ENCODE measurements at regions not wholly inside any gene's neighbourhood (a gene's known extent, or its start where the extent isn't known, plus 50 kb on each side); places are given as distances from the start of the nearest gene placed in this dataset.

GRCh38 chr11:80146232-80146631 lies 705.4 kb upstream of the TENM4 start:
- ATAC-seq = no peak
- no peak overlapping the region for H3K4me3 Mint-ChIP-seq
- CTCF ChIA-PET = no interaction called here
- POLR2A ChIA-PET = no interaction called here
- H3K36me3 Mint-ChIP-seq (ENCODE audit: low read depth) = no peaks in the 10 kb centered on the region
- no peak for DNase-seq
- no peaks in the 10 kb centered on the region for H3K4me1 Mint-ChIP-seq (ENCODE audit: low read depth)
- no peak overlapping the region for H3K27ac Mint-ChIP-seq
- H3K27me3 Mint-ChIP-seq = no peaks in the 10 kb centered on the region
- intact Hi-C loops (cut with micrococcal nuclease) = no loop called here
- peaks cover 4% of the 10 kb centered on the region for H3K9me3 Mint-ChIP-seq
- no peak for TF ChIP-seq CTCF (IDR thresholded peaks at IDR 0.05)

DNA sequence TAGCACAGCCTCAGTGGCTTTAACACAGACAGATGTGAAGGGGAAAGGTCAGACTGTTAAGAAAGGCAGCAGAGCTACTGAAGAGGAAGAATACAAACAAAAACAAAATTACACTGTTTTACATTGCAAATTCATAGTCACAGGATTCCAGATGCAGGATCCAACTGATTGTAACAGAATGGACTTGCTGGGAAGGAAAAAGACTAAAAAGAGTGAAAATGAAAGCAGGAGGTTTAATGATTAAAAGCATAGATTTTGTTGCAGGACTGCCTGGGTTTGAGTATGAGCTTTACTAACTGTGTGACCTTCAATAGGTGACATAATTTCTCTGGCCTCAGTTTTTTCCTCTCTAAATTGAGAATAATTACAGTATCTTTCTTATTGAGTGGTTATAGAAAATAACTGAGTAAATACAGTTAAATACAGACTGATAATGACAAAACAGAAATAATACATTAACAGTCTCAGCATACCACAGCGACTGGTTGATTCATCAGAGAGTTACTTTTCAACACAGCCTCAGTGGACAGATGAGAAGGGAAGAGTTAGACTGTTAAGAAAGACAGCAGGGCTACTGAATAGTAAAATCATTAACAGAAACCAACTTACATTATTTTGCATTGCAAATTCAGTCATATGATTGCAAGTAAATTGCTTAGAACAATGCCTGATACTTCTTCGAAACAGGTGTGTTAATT lies 704.2 kb upstream of the TENM4 start:
- H3K9me3 Mint-ChIP-seq = peaks cover 4% of the 10 kb centered on the region
- CTCF ChIA-PET = no interaction called here
- intact Hi-C loops (cut with micrococcal nuclease) = no loop called here
- no peak for TF ChIP-seq CTCF (IDR thresholded peaks at IDR 0.05)
- ATAC-seq (no peak), DNase-seq (no peak)
- POLR2A ChIA-PET = no interaction called here
- H3K27ac Mint-ChIP-seq = no peak overlapping the region
- H3K36me3 Mint-ChIP-seq (ENCODE audit: low read depth) = no peaks in the 10 kb centered on the region
- H3K4me1 Mint-ChIP-seq (ENCODE audit: low read depth) = no peaks in the 10 kb centered on the region
- no peak overlapping the region for H3K4me3 Mint-ChIP-seq
- no peaks in the 10 kb centered on the region for H3K27me3 Mint-ChIP-seq

DNA sequence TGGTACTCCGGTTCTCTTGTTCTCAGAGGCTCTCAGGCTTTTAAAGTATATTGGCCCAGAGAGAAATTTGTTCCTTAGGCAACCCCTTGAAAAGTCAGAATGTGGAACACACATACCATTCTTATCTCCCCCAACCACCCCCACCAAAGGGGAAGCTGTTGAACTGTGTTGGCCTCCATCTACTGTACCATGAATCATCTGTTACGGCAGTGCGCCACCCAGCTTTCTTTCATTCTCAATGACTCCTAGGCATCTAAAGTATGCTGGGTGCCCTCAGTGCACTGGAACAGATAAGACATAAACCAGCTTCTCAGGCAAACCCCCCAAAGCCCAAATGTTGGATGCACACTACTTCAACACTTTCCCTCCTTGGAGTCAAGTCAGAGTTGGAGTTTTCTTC lies 696.2 kb upstream of the TENM4 start:
- ATAC-seq (no peak), DNase-seq (no peak)
- no peak for TF ChIP-seq CTCF (IDR thresholded peaks at IDR 0.05)
- Mint-ChIP-seq H3K4me1 (ENCODE audit: low read depth) (no peaks in the 10 kb centered on the region), H3K36me3 (ENCODE audit: low read depth) (no peaks in the 10 kb centered on the region), H3K27me3 (no peaks in the 10 kb centered on the region), H3K9me3 (peaks cover 9% of the 10 kb centered on the region), H3K27ac (no peak overlapping the region), H3K4me3 (no peak overlapping the region)
- CTCF ChIA-PET = no interaction called here
- POLR2A ChIA-PET = no interaction called here
- intact Hi-C loops (cut with micrococcal nuclease) = no loop called here

DNA sequence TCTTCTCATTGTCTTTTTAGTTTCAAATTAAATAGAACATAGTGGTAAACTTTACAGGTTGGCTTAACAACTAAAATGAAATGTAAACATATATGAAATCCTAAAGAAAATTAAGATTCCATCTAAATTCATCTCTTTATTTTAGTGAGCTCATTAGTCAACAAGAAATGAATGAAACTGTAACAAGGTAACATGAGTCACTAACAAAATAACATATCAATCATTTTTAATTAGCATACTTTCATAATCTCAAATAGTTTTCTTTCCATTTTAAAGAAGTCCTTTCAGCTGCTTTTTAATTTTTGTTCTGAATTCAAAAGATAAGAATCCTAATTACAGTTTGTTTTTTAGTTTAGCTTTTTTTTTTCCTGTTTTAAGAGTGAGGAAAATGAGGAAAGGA lies 688.6 kb upstream of the TENM4 start:
- Mint-ChIP-seq H3K4me1 (ENCODE audit: low read depth) (no peaks in the 10 kb centered on the region), H3K36me3 (ENCODE audit: low read depth) (no peaks in the 10 kb centered on the region), H3K9me3 (peaks cover 7% of the 10 kb centered on the region), H3K4me3 (no peak overlapping the region), H3K27ac (no peak overlapping the region), H3K27me3 (no peaks in the 10 kb centered on the region)
- no peak for ATAC-seq
- TF ChIP-seq CTCF (IDR thresholded peaks at IDR 0.05) = no peak
- ChIA-PET CTCF (no interaction called here), POLR2A (no interaction called here)
- DNase-seq = no peak
- intact Hi-C loops (cut with micrococcal nuclease) = no loop called here

DNA sequence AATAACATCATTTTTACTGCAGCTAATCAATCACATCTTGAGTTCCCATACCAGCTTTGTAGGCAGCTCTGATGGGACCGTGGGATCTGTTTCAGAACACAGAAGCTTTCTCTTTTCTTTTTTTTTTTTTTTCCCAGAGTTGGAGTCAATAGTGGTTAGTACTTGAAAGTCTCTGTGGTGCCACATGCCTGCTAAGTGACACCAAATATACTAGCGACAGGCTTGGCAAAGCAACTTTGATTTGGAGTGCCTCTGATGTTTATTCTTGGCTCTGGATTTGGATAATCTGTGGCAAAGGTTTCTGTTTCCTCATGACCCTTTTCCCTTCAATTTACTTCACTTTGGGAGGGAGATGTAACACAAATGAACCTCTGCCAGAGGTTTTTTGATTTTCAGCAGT lies 681.4 kb upstream of the TENM4 start:
- no peaks in the 10 kb centered on the region for H3K4me1 Mint-ChIP-seq (ENCODE audit: low read depth)
- no peak overlapping the region for H3K4me3 Mint-ChIP-seq
- no peaks in the 10 kb centered on the region for H3K27me3 Mint-ChIP-seq
- intact Hi-C loops (cut with micrococcal nuclease) = no loop called here
- TF ChIP-seq CTCF (IDR thresholded peaks at IDR 0.05) = no peak
- ATAC-seq = no peak
- POLR2A ChIA-PET = no interaction called here
- CTCF ChIA-PET = no interaction called here
- H3K27ac Mint-ChIP-seq = no peak overlapping the region
- no peaks in the 10 kb centered on the region for H3K36me3 Mint-ChIP-seq (ENCODE audit: low read depth)
- no peak for DNase-seq
- H3K9me3 Mint-ChIP-seq = peaks cover 5% of the 10 kb centered on the region
